Endodermal cell (in vitro differentiated cells): ENCODE measurements at regions not wholly inside any gene's neighbourhood (a gene's known extent, or its start where the extent isn't known, plus 50 kb on each side); places are given as distances from the start of the nearest gene placed in this dataset.

Experiments
- DNase-seq: peaks from one replicate; pipeline ENCODE4 v3.0.0-alpha.2; 2017
- H3K27ac ChIP-seq: 2 replicates; pipeline ENCODE4 v1.5.1; 2013; ENCODE audit warnings: mild to moderate bottlenecking, low read depth, low read length, moderate library complexity
- H3K27me3 ChIP-seq: 2 replicates; pipeline ENCODE4 v1.6.1; 2013; ENCODE audit warnings: mild to moderate bottlenecking, low read length, moderate library complexity; ENCODE audit not compliant: insufficient read depth, control insufficient read depth, poor library complexity, severe bottlenecking
- H3K36me3 ChIP-seq: 2 replicates; pipeline ENCODE4 v1.7.0; 2013; ENCODE audit warnings: mild to moderate bottlenecking, low read length, moderate library complexity; ENCODE audit not compliant: control insufficient read depth, insufficient read depth
- H3K4me1 ChIP-seq: one replicate; pipeline ENCODE4 v1.7.0; 2013; ENCODE audit warnings: low read length; ENCODE audit not compliant: control insufficient read depth, insufficient read depth
- H3K4me3 ChIP-seq: 2 replicates; pipeline ENCODE4 v1.5.1; 2013; ENCODE audit warnings: mild to moderate bottlenecking, low read length, moderate library complexity
- H3K9ac ChIP-seq: 2 replicates; pipeline ENCODE4 v1.6.1; 2013; ENCODE audit warnings: mild to moderate bottlenecking, low read length, moderate library complexity; ENCODE audit not compliant: poor library complexity, severe bottlenecking; ENCODE audit errors: extremely low read depth
- H3K9me3 ChIP-seq: 2 replicates; pipeline ENCODE4 v1.6.1; 2013; ENCODE audit warnings: mild to moderate bottlenecking, low read length, moderate library complexity; ENCODE audit not compliant: control insufficient read depth
- H3K27ac Mint-ChIP-seq: 2 replicates; pipeline ENCODE4 v1.8.0; 2020; ENCODE audit warnings: mixed read lengths
- H3K27me3 Mint-ChIP-seq: 2 replicates; pipeline ENCODE4 v1.8.0; 2021; ENCODE audit warnings: mild to moderate bottlenecking, mixed read lengths; ENCODE audit not compliant: insufficient read depth
- H3K36me3 Mint-ChIP-seq: 2 replicates; pipeline ENCODE4 v1.8.0; 2020; ENCODE audit warnings: low read depth, mixed read lengths
- H3K4me1 Mint-ChIP-seq: 2 replicates; pipeline ENCODE4 v1.8.0; 2020; ENCODE audit warnings: mixed read lengths
- H3K4me3 Mint-ChIP-seq: 2 replicates; pipeline ENCODE4 v1.8.0; 2020; ENCODE audit warnings: mild to moderate bottlenecking, moderate library complexity, mixed read lengths
- H3K9me3 Mint-ChIP-seq: 2 replicates; pipeline ENCODE4 v1.8.0; 2020; ENCODE audit warnings: mild to moderate bottlenecking, mixed read lengths
- WGBS, 2 experiments: methylation state at CpG; one replicate each; pipeline versions ENCODE4 v1.1.5 to v1.1.7; 2013; ENCODE audit warnings: missing lambda C conversion rate in 2 of 2, mixed read lengths in 1 of 2; ENCODE audit not compliant: insufficient coverage in 1 of 2, insufficient read length in 1 of 2; 5-methylcytosine and 5-hydroxymethylcytosine counted together
- TF ChIP-seq, protein P1 (sequence below): fragments of 200-600 bp; sonication (generic); conservative IDR thresholded peaks from 2 replicates; pipeline ENCODE4 v1.5.0; 2021; ENCODE audit warnings: antibody characterized with exemption, mild to moderate bottlenecking

GRCh38 chr12:116411977-116412376 lies 134.5 kb upstream of the MED13L start:
- TF ChIP-seq, protein P1, sequence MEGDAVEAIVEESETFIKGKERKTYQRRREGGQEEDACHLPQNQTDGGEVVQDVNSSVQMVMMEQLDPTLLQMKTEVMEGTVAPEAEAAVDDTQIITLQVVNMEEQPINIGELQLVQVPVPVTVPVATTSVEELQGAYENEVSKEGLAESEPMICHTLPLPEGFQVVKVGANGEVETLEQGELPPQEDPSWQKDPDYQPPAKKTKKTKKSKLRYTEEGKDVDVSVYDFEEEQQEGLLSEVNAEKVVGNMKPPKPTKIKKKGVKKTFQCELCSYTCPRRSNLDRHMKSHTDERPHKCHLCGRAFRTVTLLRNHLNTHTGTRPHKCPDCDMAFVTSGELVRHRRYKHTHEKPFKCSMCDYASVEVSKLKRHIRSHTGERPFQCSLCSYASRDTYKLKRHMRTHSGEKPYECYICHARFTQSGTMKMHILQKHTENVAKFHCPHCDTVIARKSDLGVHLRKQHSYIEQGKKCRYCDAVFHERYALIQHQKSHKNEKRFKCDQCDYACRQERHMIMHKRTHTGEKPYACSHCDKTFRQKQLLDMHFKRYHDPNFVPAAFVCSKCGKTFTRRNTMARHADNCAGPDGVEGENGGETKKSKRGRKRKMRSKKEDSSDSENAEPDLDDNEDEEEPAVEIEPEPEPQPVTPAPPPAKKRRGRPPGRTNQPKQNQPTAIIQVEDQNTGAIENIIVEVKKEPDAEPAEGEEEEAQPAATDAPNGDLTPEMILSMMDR: no peak
- H3K27ac ChIP-seq: no peak overlapping the region
- Mint-ChIP-seq H3K4me1 (no peaks in the 10 kb centered on the region), H3K36me3 (no peaks in the 10 kb centered on the region), H3K27ac (no peak overlapping the region), H3K27me3 (peaks cover 1% of the 10 kb centered on the region), H3K4me3 (no peak overlapping the region), H3K9me3 (no peaks in the 10 kb centered on the region)
- H3K9ac ChIP-seq: no peak overlapping the region
- no peaks in the 10 kb centered on the region for H3K9me3 ChIP-seq
- no peaks in the 10 kb centered on the region for H3K27me3 ChIP-seq
- no peaks in the 10 kb centered on the region for H3K36me3 ChIP-seq
- H3K4me3 ChIP-seq: no peak overlapping the region
- no peaks in the 10 kb centered on the region for H3K4me1 ChIP-seq
- no peak for DNase-seq
- WGBS, 2 experiments: 95 to 100% methylated on average over 2 to 3 of the region's 3 CpGs

DNA sequence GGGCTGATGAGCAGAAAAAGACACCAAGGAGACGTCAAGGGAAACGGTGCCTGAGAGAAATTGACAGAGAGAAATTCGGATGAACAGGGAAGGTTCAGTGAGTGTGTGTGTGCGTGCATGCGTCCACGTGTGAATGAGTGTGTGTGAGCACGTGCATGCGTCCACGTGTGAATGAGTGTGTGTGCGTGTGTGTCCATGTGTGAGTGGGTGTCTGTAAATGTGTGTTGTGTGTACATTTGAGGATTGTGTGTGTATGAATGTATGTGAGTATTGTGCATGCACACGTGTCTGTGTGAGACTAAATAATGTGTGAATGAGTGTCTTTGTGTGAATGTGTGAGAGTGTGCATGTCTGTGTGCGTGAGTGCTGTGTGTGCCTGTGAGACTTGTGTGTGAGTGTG lies 137.4 kb upstream of the MED13L start:
- H3K27me3 ChIP-seq: no peaks in the 10 kb centered on the region
- WGBS, 2 experiments: 93 to 97% methylated on average over 12 of the region's 12 CpGs
- H3K36me3 ChIP-seq: no peaks in the 10 kb centered on the region
- H3K4me3 ChIP-seq: no peak overlapping the region
- no peaks in the 10 kb centered on the region for H3K9me3 ChIP-seq
- no peak overlapping the region for H3K27ac ChIP-seq
- H3K4me1 Mint-ChIP-seq: no peaks in the 10 kb centered on the region
- H3K4me3 Mint-ChIP-seq: no peak overlapping the region
- no peak overlapping the region for H3K27ac Mint-ChIP-seq
- TF ChIP-seq, protein P1: no peak
- DNase-seq: no peak
- H3K27me3 Mint-ChIP-seq: peaks cover 1% of the 10 kb centered on the region
- H3K9ac ChIP-seq: no peak overlapping the region
- H3K36me3 Mint-ChIP-seq: no peaks in the 10 kb centered on the region
- no peaks in the 10 kb centered on the region for H3K9me3 Mint-ChIP-seq
- H3K4me1 ChIP-seq: no peaks in the 10 kb centered on the region

GRCh38 chr12:116415408-116416108 lies 138.1 kb upstream of the MED13L start:
- Histone ChIP-seq H3K27me3 (no peaks in the 10 kb centered on the region), H3K4me3 (no peak overlapping the region), H3K9ac (no peak overlapping the region), H3K36me3 (no peaks in the 10 kb centered on the region), H3K4me1 (no peaks in the 10 kb centered on the region), H3K27ac (peak overlapping the region; percentile 55), H3K9me3 (no peaks in the 10 kb centered on the region)
- no peaks in the 10 kb centered on the region for H3K9me3 Mint-ChIP-seq
- no peaks in the 10 kb centered on the region for H3K4me1 Mint-ChIP-seq
- peaks cover 1% of the 10 kb centered on the region for H3K27me3 Mint-ChIP-seq
- no peak overlapping the region for H3K4me3 Mint-ChIP-seq
- 65 to 87% methylated on average over 20 to 21 of the region's 21 CpGs for WGBS, 2 experiments
- TF ChIP-seq, protein P1: no peak
- H3K36me3 Mint-ChIP-seq: no peaks in the 10 kb centered on the region
- no peak overlapping the region for H3K27ac Mint-ChIP-seq
- DNase-seq: no peak
